ENCODE measurements at regions not wholly inside any gene's neighbourhood (a gene's known extent, or its start where the extent isn't known, plus 50 kb on each side); places are given as distances from the start of the nearest gene placed in this dataset.

GRCh38 chr6:112485827-112486212, 138.7 kb downstream of the RFPL4B start:
- H3K9me3 ChIP-seq, result no peaks in the 10 kb centered on the region
- TF ChIP-seq CTCF (IDR thresholded peaks at IDR 0.05), result no peak
- TF ChIP-seq POLR2AphosphoS5 (IDR thresholded peaks at IDR 0.05), result no peak
- no peak for TF ChIP-seq POLR2A (IDR thresholded peaks at IDR 0.05; ENCODE audit: low read depth)
- no peak for TF ChIP-seq EP300 (IDR thresholded peaks at IDR 0.05)
- H3K27me3 ChIP-seq, result no peaks in the 10 kb centered on the region
- no peak overlapping the region for H3K4me3 ChIP-seq
- intact Hi-C loops (cut with DNase I), result no loop called here
- no peaks in the 10 kb centered on the region for H3K36me3 ChIP-seq
- H3K27ac ChIP-seq (replicated peaks in 1 of 4), result no peak overlapping the region
- 74% methylated on average over 1 of the region's 1 CpG for WGBS
- DNase-seq (ENCODE audit: extremely low spot score), result no peak
- H3K4me1 ChIP-seq, result peaks cover 0 to 9% (median 0%) of the 10 kb centered on the region in 4 donors

- no peak for TF ChIP-seq POLR2AphosphoS5 (IDR thresholded peaks at IDR 0.05)
- no peak for TF ChIP-seq POLR2A (IDR thresholded peaks at IDR 0.05; ENCODE audit: low read depth)
- no peak for DNase-seq (ENCODE audit: extremely low spot score)
- Histone ChIP-seq H3K27me3 (no peaks in the 10 kb centered on the region), H3K4me3 (no peak overlapping the region), H3K27ac (replicated peaks in 1 of 4) (no peak overlapping the region), H3K4me1 (peaks cover 0 to 9% (median 0%) of the 10 kb centered on the region in 4 donors), H3K36me3 (no peaks in the 10 kb centered on the region), H3K9me3 (no peaks in the 10 kb centered on the region)
- intact Hi-C loops (cut with DNase I), result no loop called here
- 57% methylated on average over 3 of the region's 3 CpGs for WGBS
Observed at GRCh38 chr6:112486454-112486853, 139.3 kb downstream of the RFPL4B start.

- no peaks in the 10 kb centered on the region for H3K36me3 ChIP-seq
- no peak overlapping the region for H3K4me3 ChIP-seq
- DNase-seq (ENCODE audit: extremely low spot score), result no peak
- H3K27ac ChIP-seq (replicated peaks in 1 of 4), result no peak overlapping the region
- no peaks in the 10 kb centered on the region for H3K27me3 ChIP-seq
- H3K9me3 ChIP-seq, result no peaks in the 10 kb centered on the region
- intact Hi-C loops (cut with DNase I), result no loop called here
- WGBS, result 89% methylated on average over 2 of the region's 2 CpGs
- H3K4me1 ChIP-seq, result peaks cover 0 to 9% (median 0%) of the 10 kb centered on the region in 4 donors
- TF ChIP-seq POLR2A (IDR thresholded peaks at IDR 0.05; ENCODE audit: low read depth) (no peak), POLR2AphosphoS5 (IDR thresholded peaks at IDR 0.05) (no peak), CTCF (IDR thresholded peaks at IDR 0.05) (no peak), EP300 (IDR thresholded peaks at IDR 0.05) (no peak)
Observed at GRCh38 chr6:112488238-112488637, 141.1 kb downstream of the RFPL4B start.

- TF ChIP-seq EP300 (IDR thresholded peaks at IDR 0.05), result no peak
- no peak for TF ChIP-seq CTCF (IDR thresholded peaks at IDR 0.05)
- TF ChIP-seq POLR2AphosphoS5 (IDR thresholded peaks at IDR 0.05), result no peak
- TF ChIP-seq POLR2A (IDR thresholded peaks at IDR 0.05; ENCODE audit: low read depth), result no peak
- Histone ChIP-seq H3K27me3 (no peaks in the 10 kb centered on the region), H3K9me3 (no peaks in the 10 kb centered on the region), H3K27ac (replicated peaks in 1 of 4) (no peak overlapping the region), H3K4me1 (peaks cover 0 to 20% (median 17%) of the 10 kb centered on the region in 4 donors), H3K4me3 (no peak overlapping the region), H3K36me3 (no peaks in the 10 kb centered on the region)
- no peak for DNase-seq (ENCODE audit: extremely low spot score)
- intact Hi-C loops (cut with DNase I), result no loop called here
- 25% methylated on average over 5 of the region's 5 CpGs for WGBS
Observed at GRCh38 chr6:112501705-112502104, 154.6 kb downstream of the RFPL4B start.

- H3K27me3 ChIP-seq, result no peaks in the 10 kb centered on the region
- no peaks in the 10 kb centered on the region for H3K36me3 ChIP-seq
- H3K9me3 ChIP-seq, result no peaks in the 10 kb centered on the region
- no peak overlapping the region for H3K4me3 ChIP-seq
- no peak overlapping the region for H3K27ac ChIP-seq (replicated peaks in 1 of 4)
- no peak for DNase-seq (ENCODE audit: extremely low spot score)
- WGBS, result 43% methylated on average over 7 of the region's 7 CpGs
- TF ChIP-seq POLR2A (IDR thresholded peaks at IDR 0.05; ENCODE audit: low read depth), result no peak
- TF ChIP-seq CTCF (IDR thresholded peaks at IDR 0.05), result peak; percentile 32 to 50 (median 38)
- peaks cover 0 to 20% (median 17%) of the 10 kb centered on the region in 4 donors for H3K4me1 ChIP-seq
- intact Hi-C loops (cut with DNase I), result no loop called here
Observed at GRCh38 chr6:112502351-112503090, 155.4 kb downstream of the RFPL4B start.
